HEK293 (cell line): ENCODE measurements at regions not wholly inside any gene's neighbourhood (a gene's known extent, or its start where the extent isn't known, plus 50 kb on each side); places are given as distances from the start of the nearest gene placed in this dataset.

Source experiments
- KLF10 ChIP-seq: fragments of 450-650 bp; IDR thresholded peaks from 2 replicates; pipeline ENCODE4 v1.5.1; 2018; ENCODE audit warnings: missing biosample characterization, mild to moderate bottlenecking, missing genetic modification characterization
- REPIN1 ChIP-seq: fragments of 450-650 bp; formaldehyde crosslinking; IDR thresholded peaks from 2 replicates; pipeline ENCODE4 v1.5.1; 2017; ENCODE audit warnings: missing biosample characterization, missing genetic modification characterization, low read depth
- ZNF175 ChIP-seq: fragments of 450-650 bp; formaldehyde crosslinking; IDR thresholded peaks from 2 replicates; pipeline ENCODE4 v1.5.1; 2016; ENCODE audit warnings: missing biosample characterization, missing genetic modification characterization
- ZNF266 ChIP-seq: fragments of 450-650 bp; formaldehyde crosslinking; IDR thresholded peaks from 2 replicates; pipeline ENCODE4 v1.5.1; 2016; ENCODE audit warnings: missing biosample characterization, missing genetic modification characterization, low read depth
- ZNF302 ChIP-seq: fragments of 450-650 bp; formaldehyde crosslinking; IDR thresholded peaks from 2 replicates; pipeline ENCODE4 v1.5.1; 2016; ENCODE audit warnings: missing biosample characterization, missing genetic modification characterization, low read depth
- TF ChIP-seq, protein P1 (sequence below): fragments of 450-650 bp; formaldehyde crosslinking; IDR thresholded peaks from 2 replicates; pipeline ENCODE4 v1.5.1; 2016; ENCODE audit warnings: missing biosample characterization, missing genetic modification characterization
- TF ChIP-seq, protein P2 (sequence below): fragments of 450-650 bp; formaldehyde crosslinking; IDR thresholded peaks from 2 replicates; pipeline ENCODE4 v1.5.1; 2016; ENCODE audit warnings: missing biosample characterization, missing genetic modification characterization, low read depth

DNA sequence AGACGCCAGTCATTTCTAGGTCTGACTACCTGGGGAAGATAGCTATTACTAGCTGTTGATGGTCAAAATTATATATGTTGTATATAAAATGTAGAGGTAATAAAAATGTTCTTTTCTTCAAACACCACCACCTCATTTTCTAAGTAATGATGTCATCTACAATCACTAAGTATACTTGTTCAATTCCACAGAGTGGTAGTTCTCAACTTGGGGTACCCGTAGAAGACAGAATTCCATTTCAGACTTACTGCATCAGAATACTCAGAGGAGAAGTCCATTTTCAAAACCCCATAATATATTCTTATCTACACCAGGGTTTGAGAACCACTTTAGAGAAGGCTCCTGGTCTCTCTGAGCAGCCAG is 191.9 kb downstream of the PTN start:
- no peak for TF ChIP-seq ZNF302
- TF ChIP-seq, protein P1, sequence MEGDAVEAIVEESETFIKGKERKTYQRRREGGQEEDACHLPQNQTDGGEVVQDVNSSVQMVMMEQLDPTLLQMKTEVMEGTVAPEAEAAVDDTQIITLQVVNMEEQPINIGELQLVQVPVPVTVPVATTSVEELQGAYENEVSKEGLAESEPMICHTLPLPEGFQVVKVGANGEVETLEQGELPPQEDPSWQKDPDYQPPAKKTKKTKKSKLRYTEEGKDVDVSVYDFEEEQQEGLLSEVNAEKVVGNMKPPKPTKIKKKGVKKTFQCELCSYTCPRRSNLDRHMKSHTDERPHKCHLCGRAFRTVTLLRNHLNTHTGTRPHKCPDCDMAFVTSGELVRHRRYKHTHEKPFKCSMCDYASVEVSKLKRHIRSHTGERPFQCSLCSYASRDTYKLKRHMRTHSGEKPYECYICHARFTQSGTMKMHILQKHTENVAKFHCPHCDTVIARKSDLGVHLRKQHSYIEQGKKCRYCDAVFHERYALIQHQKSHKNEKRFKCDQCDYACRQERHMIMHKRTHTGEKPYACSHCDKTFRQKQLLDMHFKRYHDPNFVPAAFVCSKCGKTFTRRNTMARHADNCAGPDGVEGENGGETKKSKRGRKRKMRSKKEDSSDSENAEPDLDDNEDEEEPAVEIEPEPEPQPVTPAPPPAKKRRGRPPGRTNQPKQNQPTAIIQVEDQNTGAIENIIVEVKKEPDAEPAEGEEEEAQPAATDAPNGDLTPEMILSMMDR (tag by site-specific recombination) = no peak
- no peak for TF ChIP-seq ZNF266 (tag by site-specific recombination)
- TF ChIP-seq, protein P2, sequence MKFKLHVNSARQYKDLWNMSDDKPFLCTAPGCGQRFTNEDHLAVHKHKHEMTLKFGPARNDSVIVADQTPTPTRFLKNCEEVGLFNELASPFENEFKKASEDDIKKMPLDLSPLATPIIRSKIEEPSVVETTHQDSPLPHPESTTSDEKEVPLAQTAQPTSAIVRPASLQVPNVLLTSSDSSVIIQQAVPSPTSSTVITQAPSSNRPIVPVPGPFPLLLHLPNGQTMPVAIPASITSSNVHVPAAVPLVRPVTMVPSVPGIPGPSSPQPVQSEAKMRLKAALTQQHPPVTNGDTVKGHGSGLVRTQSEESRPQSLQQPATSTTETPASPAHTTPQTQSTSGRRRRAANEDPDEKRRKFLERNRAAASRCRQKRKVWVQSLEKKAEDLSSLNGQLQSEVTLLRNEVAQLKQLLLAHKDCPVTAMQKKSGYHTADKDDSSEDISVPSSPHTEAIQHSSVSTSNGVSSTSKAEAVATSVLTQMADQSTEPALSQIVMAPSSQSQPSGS (tag by site-specific recombination) = no peak
- no peak for TF ChIP-seq REPIN1 (tag by site-specific recombination)
- no peak for TF ChIP-seq KLF10
- TF ChIP-seq ZNF175 = no peak
